Upper lobe of left lung (tissue), 6 donors: ENCODE measurements at regions not wholly inside any gene's neighbourhood (a gene's known extent, or its start where the extent isn't known, plus 50 kb on each side); places are given as distances from the start of the nearest gene placed in this dataset.

Experiments used
- ATAC-seq, 2 donors: fragments of 200-7000 bp; cut with Tn5 transposase; one replicate each; pipeline ENCODE4 v1.9.1; 2022; ENCODE audit warnings: mild to moderate bottlenecking in 2 of 2, moderate library complexity in 2 of 2; ENCODE audit not compliant: low FRiP score in 2 of 2
- DNase-seq, 2 donors: peaks; one replicate each; pipeline ENCODE4 v3.0.0-alpha.2; 2019 to 2020
- H3K27ac ChIP-seq, 4 donors: fragments of 200-600 bp; sonication (generic); one replicate each; pipeline ENCODE4 v1.5.1; 2016 to 2019
- H3K27me3 ChIP-seq, 4 donors: fragments of 200-600 bp; sonication (generic); one replicate each; pipeline ENCODE4 v1.5.1; 2017 to 2019
- H3K36me3 ChIP-seq, 4 donors: fragments of 200-600 bp; sonication (generic); one replicate each; pipeline ENCODE4 v1.5.1; 2016 to 2019
- H3K4me1 ChIP-seq, 4 donors: fragments of 200-600 bp; sonication (generic); one replicate each; pipeline ENCODE4 v1.5.1; 2018 to 2019
- H3K4me3 ChIP-seq, 4 donors: fragments of 200-600 bp; sonication (generic); one replicate each; pipeline ENCODE4 v1.5.1; 2017 to 2019; ENCODE audit warnings: mild to moderate bottlenecking in 2 of 4, moderate library complexity in 1 of 4
- H3K9me3 ChIP-seq, 4 donors: fragments of 200-600 bp; sonication (generic); one replicate each; pipeline ENCODE4 v1.5.1; 2018 to 2019
- EP300 ChIP-seq, 4 donors: sonication (generic); formaldehyde crosslinking; IDR thresholded peaks; one replicate each; pipeline ENCODE4 v1.5.1; 2017; ENCODE audit warnings: antibody characterized with exemption in 4 of 4, control low read depth in 2 of 4
- POLR2A ChIP-seq, 4 donors: fragments of 450-650 bp; IDR thresholded peaks; one replicate each; pipeline ENCODE4 v1.5.1; 2016 to 2017; ENCODE audit warnings: antibody characterized with exemption in 4 of 4, mild to moderate bottlenecking in 2 of 4
- POLR2AphosphoS5 ChIP-seq, 2 donors: sonication (generic); formaldehyde crosslinking; IDR thresholded peaks; one replicate each; pipeline ENCODE4 v1.5.1; 2017; ENCODE audit warnings: antibody characterized with exemption in 2 of 2
- WGBS, 2 donors: methylation state at CpG; one replicate each; pipeline ENCODE4 v1.1.5; 2017 to 2018; 5-methylcytosine and 5-hydroxymethylcytosine counted together
- TF ChIP-seq, protein P1 (sequence below), 6 experiments: fragments of 450-650 bp in 4 of 6; fragments of 200-600 bp in 2 of 6; sonication (generic) in 2 of 6; IDR thresholded peaks; one replicate each; pipeline ENCODE4 v1.5.1; 2016 to 2019; ENCODE audit warnings: antibody characterized with exemption in 6 of 6
- donor health status: DM: no; HTN: no; CAD: no; lungs with moderate emphysema.
- donor health status: DM: no; HTN: yes; CAD: no; lungs with severe emphysema.

GRCh38 chr12:126312457-126312856, 1247.2 kb downstream of the AACS start:
- no peak overlapping the region for H3K4me3 ChIP-seq
- 67 to 85% methylated on average over 3 of the region's 3 CpGs for WGBS, 2 donors
- TF ChIP-seq POLR2A (IDR thresholded peaks at IDR 0.05) (no peak), POLR2AphosphoS5 (IDR thresholded peaks at IDR 0.05) (no peak), EP300 (IDR thresholded peaks at IDR 0.05) (no peak)
- TF ChIP-seq, protein P1, sequence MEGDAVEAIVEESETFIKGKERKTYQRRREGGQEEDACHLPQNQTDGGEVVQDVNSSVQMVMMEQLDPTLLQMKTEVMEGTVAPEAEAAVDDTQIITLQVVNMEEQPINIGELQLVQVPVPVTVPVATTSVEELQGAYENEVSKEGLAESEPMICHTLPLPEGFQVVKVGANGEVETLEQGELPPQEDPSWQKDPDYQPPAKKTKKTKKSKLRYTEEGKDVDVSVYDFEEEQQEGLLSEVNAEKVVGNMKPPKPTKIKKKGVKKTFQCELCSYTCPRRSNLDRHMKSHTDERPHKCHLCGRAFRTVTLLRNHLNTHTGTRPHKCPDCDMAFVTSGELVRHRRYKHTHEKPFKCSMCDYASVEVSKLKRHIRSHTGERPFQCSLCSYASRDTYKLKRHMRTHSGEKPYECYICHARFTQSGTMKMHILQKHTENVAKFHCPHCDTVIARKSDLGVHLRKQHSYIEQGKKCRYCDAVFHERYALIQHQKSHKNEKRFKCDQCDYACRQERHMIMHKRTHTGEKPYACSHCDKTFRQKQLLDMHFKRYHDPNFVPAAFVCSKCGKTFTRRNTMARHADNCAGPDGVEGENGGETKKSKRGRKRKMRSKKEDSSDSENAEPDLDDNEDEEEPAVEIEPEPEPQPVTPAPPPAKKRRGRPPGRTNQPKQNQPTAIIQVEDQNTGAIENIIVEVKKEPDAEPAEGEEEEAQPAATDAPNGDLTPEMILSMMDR (IDR thresholded peaks at IDR 0.05) = no peak

GRCh38 chr12:126316411-126316810, 1251.2 kb downstream of the AACS start:
- Histone ChIP-seq H3K4me3 (no peak overlapping the region), H3K4me1 (no peaks in the 10 kb centered on the region), H3K36me3 (no peaks in the 10 kb centered on the region), H3K27me3 (no peaks in the 10 kb centered on the region), H3K9me3 (no peaks in the 10 kb centered on the region), H3K27ac (no peak overlapping the region)
- DNase-seq (no peak), ATAC-seq (no peak)
- 32 to 36% methylated on average over 3 of the region's 3 CpGs for WGBS, 2 donors
- TF ChIP-seq EP300 (IDR thresholded peaks at IDR 0.05) (no peak), POLR2A (IDR thresholded peaks at IDR 0.05) (no peak), POLR2AphosphoS5 (IDR thresholded peaks at IDR 0.05) (no peak)
- TF ChIP-seq, protein P1 (IDR thresholded peaks at IDR 0.05) = no peak

More at GRCh38 chr12:126312457-126312856, 1247.2 kb downstream of the AACS start:
- no peaks in the 10 kb centered on the region for H3K4me1 ChIP-seq
- no peak for DNase-seq
- ATAC-seq = no peak
- no peaks in the 10 kb centered on the region for H3K36me3 ChIP-seq
- H3K9me3 ChIP-seq = no peaks in the 10 kb centered on the region
- no peaks in the 10 kb centered on the region for H3K27me3 ChIP-seq
- H3K27ac ChIP-seq = no peak overlapping the region

- H3K36me3 ChIP-seq = no peaks in the 10 kb centered on the region
- WGBS, 2 donors = 68 to 71% methylated on average over 7 of the region's 7 CpGs
- ATAC-seq = no peak
- H3K4me1 ChIP-seq = no peaks in the 10 kb centered on the region
- no peak overlapping the region for H3K27ac ChIP-seq
- no peaks in the 10 kb centered on the region for H3K9me3 ChIP-seq
- no peak for TF ChIP-seq EP300 (IDR thresholded peaks at IDR 0.05)
- TF ChIP-seq, protein P1 (IDR thresholded peaks at IDR 0.05) = no peak
- TF ChIP-seq POLR2A (IDR thresholded peaks at IDR 0.05) = no peak
- no peak for TF ChIP-seq POLR2AphosphoS5 (IDR thresholded peaks at IDR 0.05)
- H3K27me3 ChIP-seq = no peaks in the 10 kb centered on the region
- no peak for DNase-seq
- no peak overlapping the region for H3K4me3 ChIP-seq
Measured at GRCh38 chr12:126337556-126338441, 1272.6 kb downstream of the AACS start.

DNA sequence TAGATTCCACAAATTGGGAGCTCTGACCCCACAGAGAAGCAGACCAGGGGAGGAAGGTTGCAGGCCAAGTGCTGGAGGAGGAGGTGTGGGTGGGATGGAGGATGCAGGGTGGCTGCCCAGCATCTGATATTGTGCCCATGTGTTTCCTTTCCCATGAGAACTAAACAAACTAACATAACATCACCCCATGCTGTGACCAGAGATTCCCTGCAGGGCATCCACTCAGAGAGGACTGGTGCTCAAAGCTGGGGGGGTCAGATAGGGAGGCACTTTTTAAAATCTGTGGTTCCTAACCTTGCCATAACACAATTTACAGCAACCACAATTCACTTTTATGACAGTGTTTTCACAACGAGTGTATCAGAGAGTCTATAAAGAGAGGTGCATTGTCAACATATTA, 1277.6 kb downstream of the AACS start:
- no peak for TF ChIP-seq POLR2AphosphoS5 (IDR thresholded peaks at IDR 0.05)
- TF ChIP-seq POLR2A (IDR thresholded peaks at IDR 0.05) = no peak
- TF ChIP-seq, protein P1 (IDR thresholded peaks at IDR 0.05) = no peak
- TF ChIP-seq EP300 (IDR thresholded peaks at IDR 0.05) = no peak
- no peaks in the 10 kb centered on the region for H3K4me1 ChIP-seq
- no peaks in the 10 kb centered on the region for H3K27me3 ChIP-seq
- WGBS, 2 donors = 62 to 81% methylated on average over 1 of the region's 1 CpG
- ATAC-seq (no peak), DNase-seq (no peak)
- no peak overlapping the region for H3K27ac ChIP-seq
- no peaks in the 10 kb centered on the region for H3K36me3 ChIP-seq
- H3K9me3 ChIP-seq = no peaks in the 10 kb centered on the region
- H3K4me3 ChIP-seq = no peak overlapping the region

- Histone ChIP-seq H3K4me3 (no peak overlapping the region), H3K9me3 (no peaks in the 10 kb centered on the region), H3K4me1 (no peaks in the 10 kb centered on the region), H3K36me3 (no peaks in the 10 kb centered on the region), H3K27ac (no peak overlapping the region), H3K27me3 (no peaks in the 10 kb centered on the region)
- 81 to 92% methylated on average over 3 of the region's 3 CpGs for WGBS, 2 donors
- ATAC-seq (no peak), DNase-seq (no peak)
- TF ChIP-seq POLR2AphosphoS5 (IDR thresholded peaks at IDR 0.05) = no peak
- TF ChIP-seq EP300 (IDR thresholded peaks at IDR 0.05) = no peak
- TF ChIP-seq, protein P1 (IDR thresholded peaks at IDR 0.05) = no peak
- TF ChIP-seq POLR2A (IDR thresholded peaks at IDR 0.05) = no peak
Measured at GRCh38 chr12:126343321-126343720, 1278.1 kb downstream of the AACS start.
